ENCODE measurements at regions not wholly inside any gene's neighbourhood (a gene's known extent, or its start where the extent isn't known, plus 50 kb on each side); places are given as distances from the start of the nearest gene placed in this dataset.
"Not testable (repeated sequence)": the region's sequence is repeated elsewhere in the genome, so short reads cannot be mapped to it uniquely, and the experiment has no call there.

DNA sequence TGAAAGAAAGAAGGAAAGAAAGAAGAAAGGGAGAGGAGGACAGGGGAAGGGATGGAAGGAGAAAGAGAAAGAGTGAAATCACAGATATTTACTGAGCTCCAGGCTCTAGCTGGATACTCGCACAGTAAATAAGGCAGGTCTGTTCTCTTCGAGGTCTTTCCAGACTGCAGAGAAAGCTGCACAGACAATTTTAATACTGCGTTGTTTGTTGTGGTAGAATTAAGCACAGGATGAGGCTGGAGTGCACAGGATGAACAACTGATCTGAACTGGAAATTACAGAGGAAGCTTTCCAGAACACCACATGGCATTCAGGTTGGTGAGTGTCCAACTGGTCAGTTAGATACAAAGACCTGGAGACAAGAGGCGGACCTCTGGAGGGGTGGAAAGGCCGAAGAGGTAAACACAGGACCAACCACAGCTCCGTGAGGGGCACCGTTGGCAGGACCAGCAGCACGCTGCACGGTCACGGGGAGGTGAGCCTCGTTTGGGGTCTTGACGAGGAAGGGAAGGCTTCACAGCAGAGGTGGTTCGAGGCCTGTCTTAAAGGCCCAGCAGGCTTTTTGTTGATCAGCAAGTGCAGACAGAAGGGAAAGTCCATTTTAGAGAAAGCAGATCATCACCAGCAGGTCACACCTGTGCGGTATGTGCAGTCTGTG, 121.7 kb downstream of the ATP6V0E2 start:
- not testable (repeated sequence) for DNase-seq

DNA sequence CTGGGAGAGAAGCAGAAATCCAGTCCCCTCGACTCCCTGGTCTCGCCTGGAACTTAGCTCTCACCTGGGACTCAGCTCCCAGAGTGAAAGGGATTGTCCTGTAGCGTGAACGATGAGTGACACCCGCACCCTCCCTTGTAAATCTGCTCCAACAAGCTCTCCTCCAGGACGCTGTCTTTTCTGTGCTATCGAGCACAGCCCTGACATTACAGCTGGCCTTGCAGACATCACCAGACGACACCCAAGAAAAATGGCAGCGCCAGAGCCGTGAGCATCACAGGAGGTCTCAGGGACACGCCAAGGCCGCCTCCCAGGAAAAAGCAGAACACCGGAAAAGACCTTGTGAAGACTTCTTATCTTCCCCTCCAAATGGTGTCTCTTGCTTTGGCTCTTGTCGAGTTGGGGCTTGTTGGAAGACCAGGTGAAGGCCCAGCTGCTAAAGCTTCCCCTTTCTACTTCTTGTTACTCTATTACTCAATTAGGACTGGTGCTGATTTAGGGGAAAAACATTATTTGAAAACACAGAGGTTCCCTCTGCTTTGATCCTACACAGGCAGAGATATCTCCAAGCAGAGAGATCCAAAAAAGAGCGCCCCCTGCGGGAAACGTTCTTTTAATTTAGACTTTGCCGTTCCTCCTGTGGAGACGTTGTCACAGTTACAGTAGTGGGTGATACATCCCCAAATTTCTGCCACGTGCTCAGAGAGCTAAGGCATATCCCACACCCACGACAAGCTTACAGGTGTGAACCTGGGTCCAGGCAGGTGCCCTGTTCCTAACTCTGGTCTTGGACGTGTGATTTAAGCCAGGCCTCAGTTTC, 127.2 kb downstream of the ATP6V0E2 start:
- DNase-seq, result not testable (repeated sequence)

DNA sequence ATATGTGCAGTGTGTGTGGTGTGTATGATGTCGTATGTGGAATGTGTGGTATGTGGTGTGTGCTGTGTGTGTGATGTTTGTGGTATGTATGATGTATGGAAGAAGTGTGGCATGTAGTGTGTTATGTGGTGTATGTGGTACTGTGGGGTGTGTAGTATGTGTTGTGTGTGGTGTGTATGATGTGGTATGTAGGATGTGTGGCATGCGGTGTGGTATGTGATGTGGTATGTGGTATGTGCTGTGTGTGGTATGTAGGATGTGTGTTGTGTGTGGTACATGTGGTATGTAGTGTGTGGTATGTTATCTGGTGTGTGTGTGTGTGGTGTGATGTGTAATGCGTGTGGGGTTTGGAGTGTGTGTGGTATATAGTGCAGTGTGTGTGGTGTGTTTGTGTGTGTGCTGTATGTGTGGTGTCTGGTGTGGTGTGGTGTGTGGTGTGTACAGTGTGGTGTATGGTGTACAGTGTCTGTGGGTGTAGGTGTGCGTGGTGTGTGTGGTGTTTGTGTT, 129.6 kb downstream of the ATP6V0E2 start:
- DNase-seq, result no peak

DNA sequence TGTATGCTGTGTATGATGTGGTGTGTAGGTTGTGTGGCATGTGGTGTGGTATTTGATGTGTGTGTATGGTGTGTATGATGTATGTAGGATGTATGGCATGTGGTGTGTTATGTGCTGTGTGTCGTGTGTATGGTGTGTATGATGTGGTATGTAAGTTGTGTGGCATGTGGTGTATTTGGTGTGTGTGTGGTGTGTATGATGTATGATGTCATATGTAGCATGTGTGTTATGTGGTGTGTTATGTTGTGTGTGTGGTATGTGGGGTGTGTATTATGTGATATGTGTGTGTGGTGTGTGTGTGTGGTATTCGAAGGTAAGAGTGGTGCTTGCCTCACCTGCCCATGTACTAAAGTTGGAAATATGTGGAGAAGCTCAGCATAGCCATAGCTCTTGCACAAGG, 130.2 kb downstream of the ATP6V0E2 start:
- DNase-seq, result not testable (repeated sequence)

DNA sequence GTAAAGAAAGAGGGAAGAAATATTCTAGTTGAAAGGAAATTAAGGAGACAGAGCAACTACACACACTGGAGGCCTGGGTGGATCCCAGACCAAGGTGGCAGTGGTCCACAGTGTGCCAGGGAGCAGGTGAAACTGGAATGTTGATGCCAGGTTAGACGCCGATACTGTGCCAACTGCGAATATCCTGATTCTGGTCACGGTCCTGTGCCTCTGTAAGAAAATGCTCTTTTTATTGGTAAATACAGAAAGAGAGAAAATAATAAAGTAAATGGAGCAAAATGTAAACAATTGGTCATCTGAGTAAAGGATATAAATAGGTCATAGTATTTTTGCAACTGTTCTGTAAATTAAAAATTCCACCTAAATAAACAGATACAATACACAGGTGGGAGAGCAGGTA, 131.1 kb downstream of the ATP6V0E2 start:
- DNase-seq, result not testable (repeated sequence)

DNA sequence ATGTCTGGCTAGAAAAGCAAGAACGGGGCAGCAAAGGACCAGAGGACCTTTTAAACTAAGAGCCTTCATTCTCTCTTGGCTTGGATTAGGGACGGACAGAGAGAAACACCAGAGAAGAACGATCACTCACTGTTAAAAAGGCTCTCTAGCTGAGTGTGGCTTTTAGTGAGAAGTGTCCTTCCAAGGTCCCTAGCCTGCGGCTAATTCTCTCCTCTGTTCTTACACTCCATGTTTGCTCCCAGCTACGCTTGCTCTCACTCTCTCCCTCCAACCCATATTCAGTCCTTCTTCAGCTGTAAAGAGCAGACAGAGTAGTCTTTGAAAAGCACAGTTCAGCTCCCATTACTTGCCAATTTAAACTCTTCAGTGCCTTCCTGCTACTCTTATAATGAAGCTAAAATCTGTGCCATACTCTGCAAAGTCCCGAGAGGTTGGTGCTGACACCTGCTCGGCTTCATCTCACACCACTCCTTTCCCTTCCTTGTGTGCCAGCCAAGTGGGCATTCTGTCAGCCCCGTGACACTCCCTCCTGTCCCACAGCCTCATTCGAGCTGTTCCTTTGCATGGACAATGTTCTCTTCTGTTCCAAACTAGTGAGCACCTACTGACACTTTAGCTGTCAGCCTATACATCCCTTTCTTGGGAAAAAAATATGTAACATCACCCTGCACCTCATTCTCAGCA, 136.0 kb downstream of the ATP6V0E2 start:
- DNase-seq, result not testable (repeated sequence)

DNA sequence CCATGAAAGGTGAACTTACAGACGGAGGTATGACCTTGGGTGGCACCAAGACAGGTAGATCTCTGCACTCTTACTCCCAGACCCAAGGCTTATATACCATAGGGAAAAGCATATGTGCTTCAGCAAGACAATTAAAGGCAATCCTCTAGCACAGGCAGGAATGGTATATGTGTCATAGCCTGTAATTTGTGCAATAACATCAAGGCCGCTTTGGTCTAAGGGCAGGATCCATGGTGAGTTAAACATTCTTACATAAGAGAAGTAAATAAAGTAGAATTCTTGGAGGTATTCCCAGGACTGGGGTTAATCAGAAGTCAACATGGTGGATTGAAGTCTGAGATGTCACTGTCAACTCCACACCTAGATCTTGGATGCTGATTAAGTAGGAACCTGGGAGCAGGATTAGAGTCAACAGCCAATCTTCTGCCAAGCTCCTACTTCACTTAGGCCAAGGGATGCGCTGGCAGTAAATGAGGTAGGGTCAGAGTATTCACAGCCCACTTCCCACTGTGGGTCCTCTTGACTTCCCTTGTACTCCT, 143.0 kb downstream of the ATP6V0E2 start:
- DNase-seq, result not testable (repeated sequence)

DNA sequence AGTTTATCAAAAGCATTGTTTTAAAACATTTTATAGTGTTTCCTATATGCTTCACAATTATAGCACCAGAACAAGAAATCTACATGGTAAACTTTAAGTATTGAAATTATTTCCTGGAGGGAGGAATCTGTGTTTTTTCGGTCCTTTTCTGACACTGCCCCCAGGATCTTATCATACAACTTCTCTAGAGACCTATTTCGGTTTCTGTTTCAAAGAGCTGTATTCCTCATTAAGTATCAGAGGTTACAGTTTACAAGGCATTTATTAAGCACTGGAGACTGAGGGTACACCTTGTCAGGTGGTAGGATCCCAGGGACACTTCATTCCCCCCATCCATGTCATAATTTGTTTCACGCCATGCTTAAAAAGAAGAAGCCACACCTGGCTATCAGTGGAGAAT, 146.4 kb downstream of the ATP6V0E2 start:
- not testable (repeated sequence) for DNase-seq

DNA sequence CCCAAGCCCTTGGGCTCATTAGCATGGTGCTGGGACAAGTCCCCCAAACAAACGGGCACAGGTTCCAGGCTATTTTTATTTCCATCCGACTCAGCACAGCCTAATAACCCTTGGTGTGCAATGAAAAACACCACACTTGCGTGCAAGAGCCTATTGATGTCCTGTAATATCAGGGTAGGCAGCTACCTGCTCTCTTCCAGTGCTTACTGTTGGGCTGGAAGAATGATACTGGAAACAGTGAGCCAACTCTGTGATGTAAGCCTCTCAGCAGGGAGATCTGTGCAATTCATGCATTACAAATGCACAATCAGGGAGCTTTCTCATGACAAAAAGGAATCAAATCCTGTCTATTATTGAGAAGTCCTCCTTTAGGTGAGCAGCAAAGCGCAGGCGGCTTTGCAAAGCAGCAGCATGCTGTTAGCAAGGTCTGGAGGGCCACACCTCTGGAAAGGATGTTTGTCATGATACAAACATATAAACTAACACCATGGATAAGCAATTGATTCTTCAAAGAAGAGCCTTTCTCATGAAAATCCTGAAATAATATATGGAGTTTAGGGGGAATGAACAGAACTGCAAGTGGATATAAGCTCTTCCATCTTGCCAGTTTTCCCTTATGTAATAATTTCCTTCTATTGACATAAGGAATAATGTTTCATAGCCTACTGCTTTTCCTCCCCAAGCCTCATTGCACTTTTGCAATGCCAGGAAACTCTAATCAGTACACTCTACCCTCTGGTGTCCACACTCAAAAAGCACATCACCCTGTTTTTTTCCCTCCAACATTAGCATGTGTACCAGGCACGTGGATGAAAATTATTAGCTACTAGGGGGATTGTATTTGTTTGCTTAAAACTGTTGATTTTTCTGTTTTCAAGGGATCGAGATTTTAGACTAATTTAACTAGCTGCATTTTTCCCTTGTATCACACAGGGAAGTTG, 151.1 kb downstream of the ATP6V0E2 start:
- not testable (repeated sequence) for DNase-seq

DNA sequence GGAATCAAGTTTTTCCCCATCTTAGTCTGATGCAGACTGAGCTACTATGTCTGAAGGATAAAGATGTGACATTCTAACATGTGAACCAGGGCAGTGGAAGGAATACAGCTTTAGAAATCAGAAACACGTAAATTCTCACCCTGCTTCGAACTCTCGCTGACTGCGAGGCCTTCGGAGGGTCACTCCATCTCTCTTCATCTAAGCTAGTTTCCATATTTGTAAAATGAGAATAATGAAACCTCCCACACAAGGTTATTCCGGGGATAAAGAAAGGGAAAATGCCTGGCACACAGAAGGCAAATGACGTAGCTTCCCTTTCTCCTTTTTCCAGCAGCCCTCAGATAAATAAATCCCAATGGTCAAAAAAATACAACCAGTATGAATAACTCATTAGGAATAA, 152.0 kb downstream of the ATP6V0E2 start:
- DNase-seq, result not testable (repeated sequence)

DNA sequence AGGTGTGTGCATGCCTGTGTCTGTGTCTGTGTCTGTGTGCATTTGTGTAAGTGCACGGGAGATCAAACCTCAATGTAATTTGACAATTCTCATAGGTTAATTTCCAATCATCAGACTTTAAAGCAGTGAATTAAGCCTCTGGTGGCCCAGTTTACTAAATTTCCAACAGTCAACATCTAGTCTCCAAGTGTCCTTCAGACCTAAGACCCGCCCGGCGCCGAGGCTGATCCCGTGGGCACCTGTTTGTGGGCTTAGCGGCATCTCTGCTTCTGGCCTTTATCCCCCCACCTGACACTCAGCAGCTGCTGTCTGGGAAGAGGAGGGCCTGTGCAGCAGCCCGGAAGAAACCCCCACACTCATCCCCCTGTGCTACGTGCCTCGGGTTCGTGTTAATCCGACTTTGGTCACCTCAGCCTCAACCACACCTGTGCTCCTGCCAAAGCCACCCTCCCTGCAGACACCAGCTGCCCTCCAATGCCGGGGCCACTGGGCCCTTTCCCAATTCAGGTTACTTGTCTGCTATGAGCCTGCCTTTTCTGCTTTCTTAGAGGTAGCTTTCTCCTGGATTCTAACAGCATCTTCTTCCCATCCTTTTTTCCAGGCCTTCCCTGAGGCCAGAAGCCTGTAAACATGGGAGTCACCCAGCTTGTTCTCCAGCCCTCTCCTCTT, 154.7 kb downstream of the ATP6V0E2 start:
- not testable (repeated sequence) for DNase-seq

DNA sequence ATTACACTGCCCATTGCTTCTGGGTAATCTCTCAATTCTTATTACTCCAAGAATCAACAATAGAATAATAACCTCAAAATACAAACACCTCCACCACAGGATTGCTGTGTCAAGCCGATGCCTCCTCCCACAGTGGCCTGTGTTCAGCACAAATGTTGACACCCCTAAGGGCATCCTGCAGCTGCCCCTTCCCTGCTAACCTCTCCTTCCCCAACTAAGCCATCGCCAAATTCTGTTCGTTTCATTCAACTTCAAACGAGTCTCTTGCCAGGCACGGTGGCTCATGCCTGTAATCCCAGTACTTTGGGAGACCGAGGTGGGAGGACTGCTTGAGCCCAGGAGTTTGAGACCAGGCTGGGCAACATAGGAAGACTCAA, 155.2 kb downstream of the ATP6V0E2 start:
- not testable (repeated sequence) for DNase-seq

DNA sequence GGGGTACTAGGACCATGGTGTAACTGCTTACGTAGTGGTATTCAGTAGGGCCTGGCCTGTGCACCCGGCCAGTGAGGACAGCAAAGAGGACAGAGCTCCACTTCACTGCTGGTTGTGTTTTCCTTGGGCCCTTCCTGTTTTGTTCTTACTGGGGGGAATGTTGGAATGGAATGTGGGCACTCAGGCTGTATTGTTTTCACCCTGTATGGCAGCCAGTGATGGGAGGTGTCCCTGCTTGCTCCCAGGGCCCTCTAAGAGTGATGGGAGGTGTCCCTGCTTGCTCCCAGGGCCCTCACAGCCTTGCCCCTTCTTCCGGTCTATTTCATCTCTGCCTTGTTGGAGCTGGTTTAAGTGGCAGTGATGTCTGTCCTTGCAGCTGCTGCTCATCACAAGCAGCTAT, 158.0 kb downstream of the ATP6V0E2 start:
- DNase-seq, result not testable (repeated sequence)

DNA sequence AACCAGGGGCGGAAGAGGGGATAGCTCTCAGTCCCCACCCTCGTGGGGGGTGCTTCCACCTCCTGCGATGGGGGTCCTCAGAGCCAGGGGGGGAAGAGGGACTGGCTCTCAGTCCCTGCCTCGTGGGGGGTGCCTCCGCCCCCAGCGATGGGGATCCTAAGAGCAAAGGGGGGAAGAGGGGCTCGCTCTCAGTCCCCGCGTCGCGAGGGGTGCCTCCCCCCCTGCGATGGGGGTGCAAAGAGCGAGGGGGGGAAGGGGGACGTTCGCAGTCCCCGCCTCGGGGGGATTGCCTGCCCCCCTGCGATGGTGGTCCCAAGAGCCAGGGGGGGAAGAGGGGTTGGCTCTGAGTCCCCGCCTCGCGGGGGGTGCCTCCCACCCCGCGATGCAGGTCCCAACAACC, 159.9 kb downstream of the ATP6V0E2 start:
- not testable (repeated sequence) for DNase-seq

DNA sequence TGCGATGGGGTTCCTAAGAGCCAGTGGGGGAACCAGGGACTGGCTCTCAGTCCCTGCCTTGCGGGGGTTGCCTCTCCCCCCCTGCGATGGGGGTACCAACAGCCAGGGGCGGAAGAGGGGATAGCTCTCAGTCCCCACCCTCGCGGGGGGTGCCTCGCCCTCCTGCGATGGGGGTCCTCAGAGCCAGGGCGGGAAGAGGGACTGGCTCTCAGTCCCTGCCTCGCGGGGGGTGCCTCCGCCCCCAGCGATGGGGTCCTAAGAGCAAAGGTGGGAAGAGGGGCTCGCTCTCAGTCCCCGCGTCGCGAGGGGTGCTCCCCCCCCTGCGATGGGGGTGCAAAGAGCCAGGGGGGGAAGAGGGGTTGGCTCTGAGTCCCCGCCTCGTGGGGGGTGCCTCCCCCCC, 162.0 kb downstream of the ATP6V0E2 start:
- not testable (repeated sequence) for DNase-seq

DNA sequence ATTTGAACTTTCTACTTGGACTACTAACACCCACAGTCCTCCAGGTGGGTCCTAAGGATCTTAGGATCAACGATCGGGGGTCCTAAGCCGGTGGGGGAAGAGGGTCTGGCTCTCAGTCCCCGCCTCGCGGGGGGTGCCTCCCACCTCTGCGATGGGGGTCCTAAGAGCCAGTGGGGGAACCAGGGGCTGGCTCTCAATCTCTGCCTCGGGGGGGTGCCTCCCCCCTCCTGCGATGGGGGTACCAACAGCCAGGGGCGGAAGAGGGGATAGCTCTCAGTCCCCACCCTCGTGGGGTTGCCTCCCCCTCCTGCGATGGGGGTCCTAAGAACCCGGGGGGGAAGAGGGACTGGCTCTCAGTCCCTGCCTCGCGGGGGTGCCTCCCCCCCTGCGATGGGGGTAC, 165.3 kb downstream of the ATP6V0E2 start:
- DNase-seq, result not testable (repeated sequence)

DNA sequence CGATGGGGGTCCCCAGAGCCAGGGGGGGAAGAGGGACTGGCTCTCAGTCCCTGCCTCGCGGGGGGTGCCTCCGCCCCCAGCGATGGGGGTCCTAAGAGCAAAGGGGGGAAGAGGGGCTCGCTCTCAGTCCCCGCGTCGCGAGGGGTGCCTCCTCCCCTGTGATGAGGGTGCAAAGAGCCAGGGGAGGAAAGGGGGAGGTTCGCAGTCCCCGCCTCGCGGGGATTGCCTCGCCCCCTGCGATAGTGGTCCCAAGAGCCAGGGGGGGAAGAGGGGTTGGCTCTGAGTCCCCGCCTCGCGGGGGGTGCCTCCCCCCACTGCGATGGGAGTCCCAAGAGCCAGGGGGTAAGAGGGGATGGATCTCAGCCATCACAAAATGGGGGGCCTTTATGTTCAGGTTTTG, 168.5 kb downstream of the ATP6V0E2 start:
- DNase-seq, result not testable (repeated sequence)

DNA sequence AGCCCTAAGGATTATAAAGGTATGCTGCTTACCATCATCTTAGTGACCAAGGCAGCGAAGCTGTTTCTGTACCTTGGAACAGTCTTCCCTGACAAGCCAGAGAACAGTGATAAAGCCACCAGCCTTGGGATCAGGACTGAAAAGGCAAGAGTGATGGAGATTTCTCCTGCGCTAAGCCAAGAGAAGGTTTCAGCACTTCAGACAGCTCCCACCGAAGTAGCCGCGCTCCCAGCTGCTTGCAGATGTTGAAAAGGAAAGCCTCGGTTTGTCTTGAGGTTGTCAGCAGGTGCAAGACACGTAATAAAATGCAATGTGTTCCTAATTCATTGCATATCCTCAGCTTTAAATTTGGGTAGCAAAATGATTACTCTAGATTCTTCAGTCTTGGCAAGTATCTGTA, 171.0 kb downstream of the ATP6V0E2 start:
- DNase-seq, result not testable (repeated sequence)

DNA sequence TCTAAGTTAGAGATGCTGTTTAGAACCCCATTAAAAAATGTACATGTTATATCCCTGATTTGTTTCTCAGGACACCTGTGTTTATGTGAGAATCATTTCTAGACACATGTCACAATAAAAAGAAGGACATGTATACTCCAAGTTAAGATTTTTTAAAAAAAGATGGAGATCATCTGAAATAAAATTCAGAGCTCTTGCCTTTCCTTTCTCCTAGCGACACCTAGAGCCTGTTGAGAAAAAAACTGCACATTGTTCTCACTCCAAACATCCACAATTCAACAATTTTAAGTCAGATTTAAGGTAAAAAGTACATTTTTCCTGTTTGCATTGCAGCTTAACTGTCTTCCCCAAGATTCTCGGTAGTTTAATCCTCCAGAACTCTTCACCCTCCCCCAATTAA, 171.8 kb downstream of the ATP6V0E2 start:
- DNase-seq, result peak in 1 of 2 donors; percentile 35

DNA sequence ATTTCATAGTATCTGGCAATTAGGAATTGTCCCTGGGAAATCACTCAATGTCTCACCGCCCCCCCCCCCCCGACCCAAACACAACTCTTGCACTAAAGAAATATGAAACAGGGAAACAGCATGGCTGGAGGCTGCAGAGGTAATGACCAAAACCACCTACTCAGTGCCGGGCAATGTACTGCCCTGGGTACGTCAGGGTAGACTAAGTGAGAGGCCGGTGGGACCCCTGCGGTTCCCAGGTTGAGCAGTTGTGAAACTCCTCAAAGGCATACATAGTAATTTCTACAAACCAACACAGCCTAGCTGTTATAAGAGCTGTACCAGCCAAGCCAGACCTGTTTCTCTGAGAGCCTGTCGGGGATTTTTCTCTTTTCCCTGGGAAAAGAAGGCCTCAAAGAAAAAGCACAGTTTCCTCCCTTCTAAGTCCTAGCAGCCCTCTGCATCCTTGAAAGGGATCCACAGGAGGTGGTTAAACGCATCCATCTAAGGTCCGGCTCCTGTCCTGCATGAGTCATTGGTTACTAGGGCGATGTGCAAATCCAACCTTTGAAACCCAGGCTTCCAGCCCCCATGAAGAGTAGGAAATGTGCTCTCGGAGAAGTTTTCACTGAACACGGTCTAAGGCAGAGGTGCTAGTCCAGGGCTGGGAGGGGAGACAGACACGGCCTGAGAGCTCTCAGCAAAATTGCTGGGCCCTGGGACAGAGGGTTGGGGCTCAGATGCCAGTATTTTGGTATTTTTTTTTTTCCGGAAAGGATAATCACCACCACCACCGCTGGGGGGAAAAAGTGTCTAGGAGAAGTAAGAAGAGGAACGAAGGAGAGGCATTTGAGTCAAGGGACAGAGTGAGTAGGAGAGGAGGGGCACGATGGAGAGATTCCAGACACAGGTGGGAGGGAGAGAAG, 172.8 kb downstream of the ATP6V0E2 start:
- DNase-seq, result not testable (repeated sequence)
